Tibial artery (tissue), 4 donors: ENCODE measurements at regions not wholly inside any gene's neighbourhood (a gene's known extent, or its start where the extent isn't known, plus 50 kb on each side); places are given as distances from the start of the nearest gene placed in this dataset.

Experiments
- DNase-seq, 2 donors: peaks; one replicate each; pipeline ENCODE4 v3.0.0-alpha.2; 2019
- H3K27ac ChIP-seq, 2 donors: fragments of 200-600 bp; sonication (generic) in 1 of 2; 1 replicate in 1 of 2; 2 replicates in 1 of 2; pipeline ENCODE4 v1.5.1; 2018 to 2019; ENCODE audit warnings: mild to moderate bottlenecking in 1 of 2
- H3K27me3 ChIP-seq, 2 donors: fragments of 200-600 bp; sonication (generic) in 1 of 2; one replicate each; pipeline versions ENCODE4 v1.5.1 to v1.6.0; 2016 to 2019
- H3K36me3 ChIP-seq, 3 donors: fragments of 200-600 bp; sonication (generic) in 2 of 3; one replicate each; pipeline ENCODE4 v1.5.1; 2016 to 2019; ENCODE audit warnings: mild to moderate bottlenecking in 2 of 3
- H3K4me1 ChIP-seq, 4 donors: fragments of 200-600 bp; sonication (generic) in 2 of 4; 1 replicate in 3 of 4; 2 replicates in 1 of 4; pipeline ENCODE4 v1.5.1; 2016 to 2019
- H3K4me3 ChIP-seq, 2 donors: fragments of 200-600 bp; sonication (generic) in 1 of 2; 1 replicate in 1 of 2; 2 replicates in 1 of 2; pipeline ENCODE4 v1.5.1; 2018 to 2019; ENCODE audit warnings: mild to moderate bottlenecking in 2 of 2
- H3K9me3 ChIP-seq, 3 donors: fragments of 200-600 bp; sonication (generic) in 1 of 3; one replicate each; pipeline ENCODE4 v1.5.1; 2016 to 2019
- intact Hi-C: fragments of 100-400 bp; cut with DNase I; formaldehyde crosslinking; loops from one replicate; pipeline ENCODE4 v1.15.0; 2023; ENCODE audit warnings: low total_unique reads
- TF ChIP-seq, protein P1 (sequence below), 2 experiments: fragments of 200-600 bp in 1 of 2; fragments of 450-650 bp in 1 of 2; IDR thresholded peaks; one replicate each; pipeline ENCODE4 v1.5.1; 2017 to 2019; ENCODE audit warnings: antibody characterized with exemption in 2 of 2, mild to moderate bottlenecking in 1 of 2, moderate library complexity in 1 of 2

- H3K4me1 ChIP-seq: no peaks in the 10 kb centered on the region
- no peak for DNase-seq
- TF ChIP-seq, protein P1, sequence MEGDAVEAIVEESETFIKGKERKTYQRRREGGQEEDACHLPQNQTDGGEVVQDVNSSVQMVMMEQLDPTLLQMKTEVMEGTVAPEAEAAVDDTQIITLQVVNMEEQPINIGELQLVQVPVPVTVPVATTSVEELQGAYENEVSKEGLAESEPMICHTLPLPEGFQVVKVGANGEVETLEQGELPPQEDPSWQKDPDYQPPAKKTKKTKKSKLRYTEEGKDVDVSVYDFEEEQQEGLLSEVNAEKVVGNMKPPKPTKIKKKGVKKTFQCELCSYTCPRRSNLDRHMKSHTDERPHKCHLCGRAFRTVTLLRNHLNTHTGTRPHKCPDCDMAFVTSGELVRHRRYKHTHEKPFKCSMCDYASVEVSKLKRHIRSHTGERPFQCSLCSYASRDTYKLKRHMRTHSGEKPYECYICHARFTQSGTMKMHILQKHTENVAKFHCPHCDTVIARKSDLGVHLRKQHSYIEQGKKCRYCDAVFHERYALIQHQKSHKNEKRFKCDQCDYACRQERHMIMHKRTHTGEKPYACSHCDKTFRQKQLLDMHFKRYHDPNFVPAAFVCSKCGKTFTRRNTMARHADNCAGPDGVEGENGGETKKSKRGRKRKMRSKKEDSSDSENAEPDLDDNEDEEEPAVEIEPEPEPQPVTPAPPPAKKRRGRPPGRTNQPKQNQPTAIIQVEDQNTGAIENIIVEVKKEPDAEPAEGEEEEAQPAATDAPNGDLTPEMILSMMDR (IDR thresholded peaks at IDR 0.05): no peak
- H3K36me3 ChIP-seq: no peaks in the 10 kb centered on the region
- H3K4me3 ChIP-seq: no peak overlapping the region
- no peaks in the 10 kb centered on the region for H3K9me3 ChIP-seq
- intact Hi-C loops: no loop called here
- no peaks in the 10 kb centered on the region for H3K27me3 ChIP-seq
- H3K27ac ChIP-seq: no peak overlapping the region
Measured at GRCh38 chr5:26543987-26544386, 494.4 kb downstream of the CDH9 start.

DNA sequence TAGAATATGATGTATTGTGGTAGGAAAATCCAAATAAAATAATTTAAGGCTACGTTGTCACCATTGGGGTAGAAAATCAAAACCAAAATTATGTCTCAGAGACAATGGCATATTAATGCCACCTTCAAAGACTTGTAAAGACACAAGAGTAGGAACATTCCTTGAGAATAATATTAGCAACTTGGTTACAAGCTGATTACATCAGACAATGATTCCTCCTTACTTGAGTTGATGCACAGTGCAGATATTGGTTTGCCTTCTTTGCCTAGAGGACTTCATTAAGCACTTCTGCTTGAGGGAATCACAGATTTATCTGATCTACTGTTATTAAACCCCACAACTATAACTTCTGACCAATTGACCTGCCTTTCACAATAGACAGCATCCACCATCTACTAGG is 500.2 kb downstream of the CDH9 start:
- Histone ChIP-seq H3K27ac (no peak overlapping the region), H3K27me3 (no peaks in the 10 kb centered on the region), H3K36me3 (no peaks in the 10 kb centered on the region), H3K9me3 (no peaks in the 10 kb centered on the region), H3K4me1 (no peaks in the 10 kb centered on the region), H3K4me3 (no peak overlapping the region)
- TF ChIP-seq, protein P1 (IDR thresholded peaks at IDR 0.05): no peak
- intact Hi-C loops: no loop called here
- no peak for DNase-seq

DNA sequence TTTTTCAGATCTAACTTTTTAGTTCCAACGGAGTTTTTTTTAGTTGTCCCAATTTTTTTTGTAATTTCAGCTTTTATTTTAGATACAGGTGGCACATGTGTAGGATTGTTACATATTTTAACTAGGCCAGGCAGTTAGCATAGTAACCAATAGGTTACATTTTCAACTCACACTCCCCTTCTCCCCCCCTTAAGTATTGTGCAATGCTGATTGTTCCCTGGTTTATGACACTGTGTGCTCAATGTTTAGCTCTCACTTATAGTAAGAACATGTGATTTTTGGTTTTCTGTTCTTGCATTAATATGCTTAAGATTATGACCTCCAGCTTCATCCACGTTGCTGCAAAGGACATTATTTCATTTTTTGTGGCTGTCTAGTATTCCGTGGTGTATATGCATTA is 503.2 kb downstream of the CDH9 start:
- intact Hi-C loops: no loop called here
- DNase-seq: no peak

DNA sequence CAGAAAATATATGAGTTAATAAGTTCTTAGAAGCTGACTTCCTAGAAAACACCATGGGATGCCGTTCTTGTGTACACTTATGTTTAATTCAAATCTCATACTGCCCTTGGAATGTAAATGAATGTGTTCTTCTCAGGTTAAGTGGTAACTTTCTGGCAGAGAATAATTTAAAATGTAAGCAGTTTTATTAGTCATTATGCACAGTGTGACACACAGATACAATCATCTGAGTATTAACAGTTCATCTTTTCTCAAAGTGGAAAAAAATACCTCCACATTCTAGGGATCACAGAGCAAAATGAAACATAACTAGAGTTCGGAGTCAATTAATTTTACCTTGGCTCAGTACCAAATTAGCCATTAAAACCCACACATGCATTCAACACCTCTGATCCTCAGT is 508.1 kb downstream of the CDH9 start:
- no peaks in the 10 kb centered on the region for H3K4me1 ChIP-seq
- H3K9me3 ChIP-seq: no peaks in the 10 kb centered on the region
- no peak for DNase-seq
- H3K4me3 ChIP-seq: no peak overlapping the region
- TF ChIP-seq, protein P1 (IDR thresholded peaks at IDR 0.05): no peak
- no peaks in the 10 kb centered on the region for H3K36me3 ChIP-seq
- H3K27ac ChIP-seq: no peak overlapping the region
- H3K27me3 ChIP-seq: no peaks in the 10 kb centered on the region
- intact Hi-C loops: no loop called here

More for the DNA sequence above, 503.2 kb downstream of the CDH9 start:
- H3K9me3 ChIP-seq: no peaks in the 10 kb centered on the region
- H3K27ac ChIP-seq: no peak overlapping the region
- H3K4me1 ChIP-seq: no peaks in the 10 kb centered on the region
- TF ChIP-seq, protein P1 (IDR thresholded peaks at IDR 0.05): no peak
- H3K27me3 ChIP-seq: no peaks in the 10 kb centered on the region
- H3K4me3 ChIP-seq: no peak overlapping the region
- H3K36me3 ChIP-seq: no peaks in the 10 kb centered on the region

DNA sequence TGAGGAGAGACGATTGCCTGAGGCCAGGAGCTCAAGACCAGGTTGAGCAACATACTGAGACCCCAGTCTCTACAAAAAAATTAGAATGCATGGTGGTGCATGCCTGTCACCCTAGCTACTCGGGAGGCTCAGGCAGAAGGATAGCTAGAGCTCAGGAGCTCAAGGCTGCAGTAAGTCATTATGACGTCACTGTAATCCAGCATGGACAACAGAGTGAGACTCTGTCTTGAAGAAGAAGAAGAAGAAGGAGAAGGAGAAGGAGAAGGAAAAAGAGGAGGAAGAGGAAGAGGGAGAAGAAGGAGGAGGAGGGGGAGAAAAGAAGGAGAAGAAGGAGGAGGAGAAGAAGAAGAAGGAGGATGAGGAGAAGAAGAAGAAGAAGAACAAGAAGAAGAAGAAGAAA is 519.1 kb downstream of the CDH9 start:
- DNase-seq: no peak
- H3K4me1 ChIP-seq: no peaks in the 10 kb centered on the region
- no peak overlapping the region for H3K4me3 ChIP-seq
- H3K27me3 ChIP-seq: no peaks in the 10 kb centered on the region
- no peak overlapping the region for H3K27ac ChIP-seq
- no peaks in the 10 kb centered on the region for H3K9me3 ChIP-seq
- no peaks in the 10 kb centered on the region for H3K36me3 ChIP-seq
- TF ChIP-seq, protein P1 (IDR thresholded peaks at IDR 0.05): no peak
- intact Hi-C loops: no loop called here

DNA sequence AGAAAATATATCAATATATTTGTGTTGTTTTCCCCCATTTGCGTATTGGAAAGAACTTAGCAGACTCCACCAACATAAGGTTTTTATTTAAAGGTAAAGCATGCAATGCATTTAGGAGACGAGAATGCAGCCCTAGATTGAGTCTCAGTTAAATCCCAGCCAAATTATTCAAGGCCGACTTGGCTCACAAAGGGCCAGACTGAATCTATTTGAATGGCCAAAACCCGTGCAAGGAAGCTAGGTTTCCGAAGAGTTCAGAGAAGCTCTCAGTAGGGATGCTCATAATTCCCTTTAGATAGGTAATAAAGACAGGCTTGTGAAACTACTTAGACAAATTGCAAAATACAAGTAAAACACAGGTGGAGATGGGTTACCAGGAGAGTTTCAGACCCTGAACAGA is 520.3 kb downstream of the CDH9 start:
- Histone ChIP-seq H3K27ac (no peak overlapping the region), H3K4me1 (no peaks in the 10 kb centered on the region), H3K4me3 (no peak overlapping the region), H3K9me3 (no peaks in the 10 kb centered on the region), H3K27me3 (no peaks in the 10 kb centered on the region), H3K36me3 (no peaks in the 10 kb centered on the region)
- TF ChIP-seq, protein P1 (IDR thresholded peaks at IDR 0.05): no peak
- intact Hi-C loops: no loop called here
- no peak for DNase-seq
